ENCODE measurements at regions not wholly inside any gene's neighbourhood (a gene's known extent, or its start where the extent isn't known, plus 50 kb on each side); places are given as distances from the start of the nearest gene placed in this dataset.

- no peak overlapping the region for H2BK15ac ChIP-seq (ENCODE audit: low read length)
- no peak overlapping the region for H2BK12ac ChIP-seq (ENCODE audit: low read depth, low read length)
- H3K79me2 ChIP-seq (ENCODE audit: control insufficient read depth in 1 of 2, insufficient read depth in 2 of 2, low read length in 2 of 2): no peaks in the 10 kb centered on the region
- H3K23ac ChIP-seq (ENCODE audit: insufficient read length): no peak overlapping the region
- H3K36me3 ChIP-seq (ENCODE audit: control insufficient read depth in 2 of 4, insufficient read depth in 4 of 4, low read length in 3 of 4): no peaks in the 10 kb centered on the region
- FAIRE-seq (no peak), DNase-seq (ENCODE audit: low read depth in 1 of 2, low spot score in 2 of 2) (no peak)
- no peak overlapping the region for H3K4me2 ChIP-seq (ENCODE audit: insufficient read depth in 1 of 2, low read depth in 2 of 2, low read length in 2 of 2)
- no peak overlapping the region for H3K14ac ChIP-seq (ENCODE audit: insufficient read length)
- WGBS, 2 experiments (ENCODE audit: extremely low coverage in 1 of 2, insufficient coverage in 1 of 2, insufficient read length in 1 of 2, insufficient replicate concordance in 2 of 2, low coverage in 1 of 2, low lambda C conversion rate in 2 of 2, missing lambda C conversion rate in 1 of 2): 94 to 100% methylated on average over 1 of the region's 1 CpG
- H4K5ac ChIP-seq (ENCODE audit: insufficient read length, low read depth, low read length): no peak overlapping the region
- no peak overlapping the region for H2BK5ac ChIP-seq (ENCODE audit: low read depth, low read length)
- no peak overlapping the region for H3K4me3 ChIP-seq (ENCODE audit: extremely low read depth in 1 of 4, insufficient read depth in 2 of 4, low read depth in 3 of 4, low read length in 4 of 4)
- H4K8ac ChIP-seq (ENCODE audit: extremely low read depth, insufficient read depth, low read length): no peak overlapping the region
- peaks cover 12 to 15% of the 10 kb centered on the region in 2 experiments for H3K9me3 ChIP-seq (ENCODE audit: insufficient read depth in 2 of 2, low read depth in 1 of 2, low read length in 1 of 2)
- no peaks in the 10 kb centered on the region for H4K20me1 ChIP-seq (replicated peaks in 1 of 2; ENCODE audit: control insufficient read depth in 1 of 2, insufficient read depth in 2 of 2, low read length in 2 of 2)
- H3K56ac ChIP-seq (replicated peaks; ENCODE audit: insufficient read length, low read depth, low read length): no peak overlapping the region
- peaks cover 2% of the 10 kb centered on the region; the same call in 1 of the 2 replicates for H3K23me2 ChIP-seq (ENCODE audit: low read depth, low read length)
- H2AK5ac ChIP-seq (ENCODE audit: low read depth, low read length): no peak overlapping the region
- H3K4ac ChIP-seq (replicated peaks; ENCODE audit: insufficient read length, low read depth, low read length): no peak overlapping the region
- no peak overlapping the region for H4K91ac ChIP-seq (replicated peaks; ENCODE audit: insufficient read length, low read length)
- H2BK120ac ChIP-seq (replicated peaks; ENCODE audit: low read depth, low read length): no peak overlapping the region
- H3K18ac ChIP-seq (ENCODE audit: extremely low read depth, low read length): no peak overlapping the region
- CTCF ChIA-PET (ENCODE audit: partially characterized antibody): interaction anchor here (1.5 kb wide), 1 partner anchor 10 kb away, joined by 4 read pairs; no protein-coding TSS in a partner anchor
- H2AFZ ChIP-seq (ENCODE audit: low read length): no peak overlapping the region
- H3K4me1 ChIP-seq (replicated peaks in 1 of 4; ENCODE audit: control insufficient read depth in 3 of 4, insufficient read depth in 4 of 4, low read length in 3 of 4): no peaks in the 10 kb centered on the region; a peak in 3 of 7 replicates
- H3K9ac ChIP-seq (replicated peaks in 1 of 4; ENCODE audit: extremely low read depth in 1 of 4, low read depth in 3 of 4, low read length in 3 of 4): no peak overlapping the region
- no peaks in the 10 kb centered on the region for H3K27me3 ChIP-seq (replicated peaks in 1 of 4; ENCODE audit: control insufficient read depth in 3 of 4, extremely low read depth in 1 of 4, insufficient read depth in 3 of 4, low read length in 3 of 4)
- no peaks in the 10 kb centered on the region for H3K79me1 ChIP-seq (ENCODE audit: low read depth, low read length)
- no peak overlapping the region for H3K27ac ChIP-seq (ENCODE audit: low read depth, low read length)
- H2BK20ac ChIP-seq (ENCODE audit: low read length): no peak overlapping the region
- POLR2A ChIA-PET (ENCODE audit: partially characterized antibody): no interaction called here
- TF ChIP-seq CHD2 (IDR thresholded peaks at IDR 0.05; ENCODE audit: low read length): no peak
- TF ChIP-seq RXRA (IDR thresholded peaks at IDR 0.05; ENCODE audit: insufficient read depth, low read depth, low read length): no peak
- TF ChIP-seq POU5F1 (IDR thresholded peaks at IDR 0.05; ENCODE audit: low read depth, low read length): no peak
- TF ChIP-seq EGR1 (IDR thresholded peaks at IDR 0.05; ENCODE audit: borderline replicate concordance, low read depth, low read length): no peak
- TF ChIP-seq E2F6 (IDR thresholded peaks at IDR 0.05): no peak
- TF ChIP-seq SP2 (IDR thresholded peaks at IDR 0.05; ENCODE audit: low read length): no peak
- TF ChIP-seq CEBPB (IDR thresholded peaks at IDR 0.05; ENCODE audit: low read depth, low read length): no peak
- TF ChIP-seq JUND (IDR thresholded peaks at IDR 0.05; ENCODE audit: low read length): no peak
- TF ChIP-seq TBP (IDR thresholded peaks at IDR 0.05; ENCODE audit: low read depth, low read length): no peak
- no peak for TF ChIP-seq CBX5 (IDR thresholded peaks at IDR 0.05; ENCODE audit: low read depth, low read length)
- no peak for TF ChIP-seq GABPA (IDR thresholded peaks at IDR 0.05; ENCODE audit: borderline replicate concordance, insufficient read depth, low read length)
- no peak for TF ChIP-seq CREB1 (IDR thresholded peaks at IDR 0.05)
- no peak for TF ChIP-seq SIX5 (IDR thresholded peaks at IDR 0.05; ENCODE audit: low read depth, low read length)
- no peak for TF ChIP-seq EZH2 (IDR thresholded peaks at IDR 0.05; ENCODE audit: low read depth, low read length, severe bottlenecking)
- TF ChIP-seq ASH2L (IDR thresholded peaks at IDR 0.05; ENCODE audit: low read length): no peak
- no peak for TF ChIP-seq FOSL1 (IDR thresholded peaks at IDR 0.05; ENCODE audit: insufficient read depth, low read depth, low read length)
These were observed 191.7 kb upstream of the NDUFV2 start for GRCh38 chr18:8910843-8911242.

Data from H1 (cell line).